ENCODE measurements at regions not wholly inside any gene's neighbourhood (a gene's known extent, or its start where the extent isn't known, plus 50 kb on each side); places are given as distances from the start of the nearest gene placed in this dataset.

DNA sequence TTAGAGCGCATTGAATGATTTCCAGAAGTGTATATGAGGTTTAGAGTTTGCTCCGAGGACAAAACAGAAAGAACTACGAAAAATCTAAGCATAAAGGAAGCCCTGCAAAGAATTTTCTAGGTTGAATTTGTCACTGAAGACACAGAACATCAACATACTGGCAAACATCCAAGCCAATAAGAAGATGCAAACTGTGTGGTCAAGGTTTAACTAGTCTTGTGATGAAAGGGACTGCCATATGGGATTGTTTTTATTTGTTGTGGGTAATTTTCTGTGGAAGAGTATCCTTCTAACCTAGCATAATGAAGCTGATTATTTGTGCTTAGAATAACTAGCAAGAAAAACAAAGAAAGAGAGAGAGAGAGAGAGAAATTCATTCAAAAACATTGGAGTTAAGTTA lies 492.0 kb upstream of the ERCC4 start:
- WGBS (ENCODE audit: insufficient coverage, insufficient replicate concordance, low lambda C conversion rate, missing lambda C conversion rate), result 33% methylated on average over 3 of the region's 3 CpGs
- no peak overlapping the region for H2AFZ ChIP-seq (ENCODE audit: control insufficient read depth, low read depth, low read length)
- RAD21 ChIA-PET (ENCODE audit: unreplicated experiment), result interaction anchor here (0.6 to 1.6 kb wide), 3 partner anchors 21 to 527 kb away, joined by 3 to 4 read pairs (median 3); no protein-coding TSS in a partner anchor
- in situ Hi-C loops (cut with MboI), result no loop called here
- no peak overlapping the region for H3K9ac ChIP-seq (ENCODE audit: control insufficient read depth, insufficient read depth, low read length)
- H3K4me3 ChIP-seq, result no peak overlapping the region
- H3K9me3 ChIP-seq (replicated peaks; ENCODE audit: control insufficient read depth, insufficient read depth, low read length), result peaks cover 3% of the 10 kb centered on the region; the same call in 1 of the 3 replicates
- POLR2A ChIA-PET, result interaction anchor here (1.0 kb wide), 1 partner anchor 12 kb away, joined by 4 read pairs; no protein-coding TSS in a partner anchor
- no peak overlapping the region for H3K27ac ChIP-seq (ENCODE audit: control insufficient read depth, insufficient read depth)
- DNase-seq (ENCODE audit: low read depth, low spot score), result no peak
- H3K4me2 ChIP-seq (ENCODE audit: control insufficient read depth, insufficient read depth), result peak overlapping the region; percentile 25; the same call in 1 of the 2 replicates
- no peaks in the 10 kb centered on the region for H3K27me3 ChIP-seq (replicated peaks in 1 of 2; ENCODE audit: control insufficient read depth in 2 of 2, insufficient read depth in 2 of 2, low read length in 1 of 2)
- ATAC-seq, result no peak
- BruUV-seq (replicated peaks), result no TSS peak
- TF ChIP-seq IKZF2 (IDR thresholded peaks at IDR 0.05) (peak; percentile 43 to 44; a peak in 2 of 4 replicates), SMAD1 (IDR thresholded peaks at IDR 0.05; ENCODE audit: low read depth, partially characterized antibody) (peak; percentile 50), MTA2 (IDR thresholded peaks at IDR 0.05; ENCODE audit: low read depth) (peak; percentile 31; the same call in 1 of the 2 replicates), FOS (IDR thresholded peaks at IDR 0.05; ENCODE audit: borderline replicate concordance, extremely low read depth, insufficient read length) (no peak), BHLHE40 (IDR thresholded peaks at IDR 0.05; ENCODE audit: borderline replicate concordance in 1 of 2, low read depth in 2 of 2, low read length in 1 of 2) (peak; percentile 12 to 41; a peak in 1 of 4 replicates), POU2F2 (IDR thresholded peaks at IDR 0.05; ENCODE audit: borderline replicate concordance, low read depth, low read length) (peak; percentile 62; the same call in 2 of the 3 replicates), RUNX3 (IDR thresholded peaks at IDR 0.05; ENCODE audit: low read length) (peak; percentile 77)
- TF ChIP-seq, protein P1, sequence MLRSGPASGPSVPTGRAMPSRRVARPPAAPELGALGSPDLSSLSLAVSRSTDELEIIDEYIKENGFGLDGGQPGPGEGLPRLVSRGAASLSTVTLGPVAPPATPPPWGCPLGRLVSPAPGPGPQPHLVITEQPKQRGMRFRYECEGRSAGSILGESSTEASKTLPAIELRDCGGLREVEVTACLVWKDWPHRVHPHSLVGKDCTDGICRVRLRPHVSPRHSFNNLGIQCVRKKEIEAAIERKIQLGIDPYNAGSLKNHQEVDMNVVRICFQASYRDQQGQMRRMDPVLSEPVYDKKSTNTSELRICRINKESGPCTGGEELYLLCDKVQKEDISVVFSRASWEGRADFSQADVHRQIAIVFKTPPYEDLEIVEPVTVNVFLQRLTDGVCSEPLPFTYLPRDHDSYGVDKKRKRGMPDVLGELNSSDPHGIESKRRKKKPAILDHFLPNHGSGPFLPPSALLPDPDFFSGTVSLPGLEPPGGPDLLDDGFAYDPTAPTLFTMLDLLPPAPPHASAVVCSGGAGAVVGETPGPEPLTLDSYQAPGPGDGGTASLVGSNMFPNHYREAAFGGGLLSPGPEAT (IDR thresholded peaks at IDR 0.05; ENCODE audit: low read depth), result peak; percentile 41; the same call in 1 of the 2 replicates
- TF ChIP-seq, protein P2, sequence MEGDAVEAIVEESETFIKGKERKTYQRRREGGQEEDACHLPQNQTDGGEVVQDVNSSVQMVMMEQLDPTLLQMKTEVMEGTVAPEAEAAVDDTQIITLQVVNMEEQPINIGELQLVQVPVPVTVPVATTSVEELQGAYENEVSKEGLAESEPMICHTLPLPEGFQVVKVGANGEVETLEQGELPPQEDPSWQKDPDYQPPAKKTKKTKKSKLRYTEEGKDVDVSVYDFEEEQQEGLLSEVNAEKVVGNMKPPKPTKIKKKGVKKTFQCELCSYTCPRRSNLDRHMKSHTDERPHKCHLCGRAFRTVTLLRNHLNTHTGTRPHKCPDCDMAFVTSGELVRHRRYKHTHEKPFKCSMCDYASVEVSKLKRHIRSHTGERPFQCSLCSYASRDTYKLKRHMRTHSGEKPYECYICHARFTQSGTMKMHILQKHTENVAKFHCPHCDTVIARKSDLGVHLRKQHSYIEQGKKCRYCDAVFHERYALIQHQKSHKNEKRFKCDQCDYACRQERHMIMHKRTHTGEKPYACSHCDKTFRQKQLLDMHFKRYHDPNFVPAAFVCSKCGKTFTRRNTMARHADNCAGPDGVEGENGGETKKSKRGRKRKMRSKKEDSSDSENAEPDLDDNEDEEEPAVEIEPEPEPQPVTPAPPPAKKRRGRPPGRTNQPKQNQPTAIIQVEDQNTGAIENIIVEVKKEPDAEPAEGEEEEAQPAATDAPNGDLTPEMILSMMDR (IDR thresholded peaks at IDR 0.05 in 2 of 3, conservative IDR thresholded peaks at IDR 0.05 in 1 of 3; ENCODE audit: control insufficient read depth in 2 of 3, extremely low read depth in 1 of 3, insufficient read depth in 1 of 3, low read depth in 3 of 3, low read length in 3 of 3), result no peak
- no peaks in the 10 kb centered on the region; the same call in 1 of the 2 replicates for H3K4me1 ChIP-seq (ENCODE audit: control insufficient read depth, insufficient read depth, low read length)
- no peak for FAIRE-seq
- SMC1A ChIA-PET (ENCODE audit: uncharacterized antibody, unreplicated experiment), result interaction anchor here (0.7 to 3.3 kb wide), 7 partner anchors 8 to 532 kb away, joined by 3 to 21 read pairs (median 4); no protein-coding TSS in a partner anchor
- H4K20me1 ChIP-seq (ENCODE audit: control insufficient read depth, insufficient read depth), result no peaks in the 10 kb centered on the region
- CTCF ChIA-PET, result interaction anchor here (1.5 to 3.2 kb wide), 3 partner anchors 10 to 339 kb away, joined by 3 to 9 read pairs (median 4); no protein-coding TSS in a partner anchor
- no peaks in the 10 kb centered on the region for H3K36me3 ChIP-seq (ENCODE audit: control insufficient read depth in 2 of 2, insufficient read depth in 2 of 2, low read length in 1 of 2)
- H3K79me2 ChIP-seq (ENCODE audit: control insufficient read depth, insufficient read depth, low read length), result no peaks in the 10 kb centered on the region
- intact Hi-C loops (cut with micrococcal nuclease; ENCODE audit: unreplicated experiment), result no loop called here
